Urothelium cell line (cell line): ENCODE measurements at regions not wholly inside any gene's neighbourhood (a gene's known extent, or its start where the extent isn't known, plus 50 kb on each side); places are given as distances from the start of the nearest gene placed in this dataset.
"Not testable (repeated sequence)": the region's sequence is repeated elsewhere in the genome, so short reads cannot be mapped to it uniquely, and the experiment has no call there.

Experiments
- DNase-seq: peaks from one replicate; pipeline ENCODE4 v3.0.0; 2011; ENCODE audit warnings: low spot score, mixed read lengths
- FAIRE-seq: peaks from 2 replicates; lab custom pipeline; 2011; peaks lifted over from hg19 to GRCh38; lab: Jason Lieb, UNC

GRCh38 chr2:47728551-47728950, 54.4 kb upstream of the MSH6 start:
- FAIRE-seq (no peak), DNase-seq (no peak)

- FAIRE-seq, result no peak
- no peak for DNase-seq
Measured at GRCh38 chr2:47727956-47728355, 55.0 kb upstream of the MSH6 start.

- not testable (repeated sequence) for DNase-seq, FAIRE-seq
Measured at GRCh38 chr2:47726978-47727377, 56.0 kb upstream of the MSH6 start.

GRCh38 chr2:47725808-47726207, 57.1 kb upstream of the MSH6 start:
- FAIRE-seq, result no peak
- DNase-seq, result no peak

- peak; percentile 76 for FAIRE-seq
- DNase-seq, result no peak
Measured at GRCh38 chr2:47724221-47724981, 58.5 kb upstream of the MSH6 start.

- DNase-seq (no peak), FAIRE-seq (no peak)
Measured at GRCh38 chr2:47721296-47721695, 61.6 kb upstream of the MSH6 start.

GRCh38 chr2:47720559-47720958, 62.4 kb upstream of the MSH6 start:
- DNase-seq (no peak), FAIRE-seq (no peak)

GRCh38 chr2:47720036-47720435, 62.9 kb upstream of the MSH6 start:
- FAIRE-seq (no peak), DNase-seq (no peak)

GRCh38 chr2:47719099-47719498, 63.8 kb upstream of the MSH6 start:
- FAIRE-seq, result no peak
- no peak for DNase-seq

- DNase-seq, FAIRE-seq: not testable (repeated sequence)
Measured at GRCh38 chr2:47716307-47716706, 66.6 kb upstream of the MSH6 start.

GRCh38 chr2:47715552-47715951, 67.4 kb upstream of the MSH6 start:
- FAIRE-seq (no peak), DNase-seq (no peak)

GRCh38 chr2:47708801-47709499, 74.0 kb upstream of the MSH6 start:
- no peak for DNase-seq

GRCh38 chr2:47704287-47704686, 78.7 kb upstream of the MSH6 start:
- FAIRE-seq, result no peak

More at GRCh38 chr2:47708801-47709499, 74.0 kb upstream of the MSH6 start:
- no peak for FAIRE-seq

GRCh38 chr2:47699533-47700215, 83.3 kb upstream of the MSH6 start:
- FAIRE-seq, result no peak
- no peak for DNase-seq

More at GRCh38 chr2:47704287-47704686, 78.7 kb upstream of the MSH6 start:
- DNase-seq, result no peak

- not testable (repeated sequence) for DNase-seq, FAIRE-seq
Measured at GRCh38 chr2:47698436-47698972, 84.4 kb upstream of the MSH6 start.

GRCh38 chr2:47697681-47698435, 85.1 kb upstream of the MSH6 start:
- not testable (repeated sequence) for DNase-seq

GRCh38 chr2:47697000-47697601, 85.8 kb upstream of the MSH6 start:
- FAIRE-seq (no peak), DNase-seq (no peak)

More at GRCh38 chr2:47697681-47698435, 85.1 kb upstream of the MSH6 start:
- not testable (repeated sequence) for FAIRE-seq

- DNase-seq (no peak), FAIRE-seq (no peak)
Measured at GRCh38 chr2:47696478-47696831, 86.5 kb upstream of the MSH6 start.

- DNase-seq (no peak), FAIRE-seq (no peak)
Measured at GRCh38 chr2:47695800-47696477, 87.0 kb upstream of the MSH6 start.

- FAIRE-seq, result not testable (repeated sequence)
Measured at GRCh38 chr2:47694451-47694850, 88.5 kb upstream of the MSH6 start.

More at GRCh38 chr2:47694451-47694850, 88.5 kb upstream of the MSH6 start:
- not testable (repeated sequence) for DNase-seq
